Erythroblast (primary cell): ENCODE measurements at regions not wholly inside any gene's neighbourhood (a gene's known extent, or its start where the extent isn't known, plus 50 kb on each side); places are given as distances from the start of the nearest gene placed in this dataset.

ENCODE experiments used
- GATA1 ChIP-seq: IDR thresholded peaks from 2 replicates; pipeline ENCODE4 v1.6.1; 2011; ENCODE audit warnings: low read depth, mild to moderate bottlenecking, control low read depth, low read length, moderate library complexity
- POLR2A ChIP-seq: IDR thresholded peaks from 2 replicates; pipeline ENCODE4 v1.6.1; 2011; ENCODE audit warnings: mild to moderate bottlenecking, low read length

- TF ChIP-seq POLR2A, result no peak
- TF ChIP-seq GATA1, result no peak
These were observed 246.7 kb downstream of the TFAP2C start for GRCh38 chr20:56875803-56876202.
